ENCODE measurements at regions not wholly inside any gene's neighbourhood (a gene's known extent, or its start where the extent isn't known, plus 50 kb on each side); places are given as distances from the start of the nearest gene placed in this dataset.

GRCh38 chr9:108772301-108772894, 83.4 kb downstream of the ACTL7B start:
- peaks cover 0 to 1% (median 0%) of the 10 kb centered on the region in 3 experiments; a peak in 1 of 7 replicates for H3K36me3 Mint-ChIP-seq (ENCODE audit: insufficient read depth in 1 of 3, low read depth in 3 of 3)

More at GRCh38 chr9:108772301-108772894, 83.4 kb downstream of the ACTL7B start:
- Histone ChIP-seq H3K79me1 (ENCODE audit: insufficient read depth, low read depth, low read length, poor library complexity, severe bottlenecking) (no peaks in the 10 kb centered on the region), H2BK120ac (ENCODE audit: low read depth, low read length, poor library complexity, severe bottlenecking) (no peak overlapping the region), H3K27me3 (ENCODE audit: insufficient read depth, low read length) (no peaks in the 10 kb centered on the region), H3K18ac (ENCODE audit: insufficient read length, low read depth, low read length) (no peak overlapping the region), H4K5ac (ENCODE audit: insufficient read length, low read depth, low read length) (no peak overlapping the region), H3K4me1 (ENCODE audit: insufficient read depth, low read length) (0 out of 2 replicates have a peak, but pooled peaks cover 3% of the 10 kb centered on the region), H3K23ac (ENCODE audit: insufficient read length, low read depth, low read length) (no peak overlapping the region), H4K8ac (replicated peaks; ENCODE audit: insufficient read length, low read depth, low read length) (no peak overlapping the region), H3T11ph (ENCODE audit: low read length) (no peak overlapping the region), H2AFZ (ENCODE audit: low read length) (no peak overlapping the region), H4K20me1 (ENCODE audit: control insufficient read depth, insufficient read depth, insufficient read length) (no peaks in the 10 kb centered on the region), H3K4me2 (ENCODE audit: insufficient read depth, insufficient read length, low read length) (no peak overlapping the region), H3K79me2 (ENCODE audit: insufficient read depth, low read length) (no peaks in the 10 kb centered on the region), H2BK5ac (ENCODE audit: insufficient read length, low read length) (no peak overlapping the region), H3K56ac (ENCODE audit: insufficient read length, low read depth, low read length) (no peak overlapping the region), H3K27ac (ENCODE audit: insufficient read length, low read depth, low read length) (no peak overlapping the region), H2AK5ac (ENCODE audit: insufficient read length, low read length) (no peak overlapping the region), H2BK12ac (ENCODE audit: insufficient read length, low read depth, low read length) (no peak overlapping the region), H3K9ac (ENCODE audit: extremely low read depth, insufficient read length, low read length) (no peak overlapping the region), H3K9me3 (ENCODE audit: control insufficient read depth, low read depth, low read length) (no peaks in the 10 kb centered on the region), H3K23me2 (ENCODE audit: insufficient read length, low read depth, low read length, poor library complexity, severe bottlenecking) (no peaks in the 10 kb centered on the region), H2BK15ac (ENCODE audit: low read depth, low read length) (no peak overlapping the region), H4K91ac (ENCODE audit: insufficient read length, low read depth, low read length) (no peak overlapping the region), H2BK20ac (ENCODE audit: low read depth, low read length, poor library complexity, severe bottlenecking) (no peak overlapping the region), H3K4ac (ENCODE audit: low read depth, low read length) (no peak overlapping the region), H3K14ac (ENCODE audit: insufficient read depth, low read length) (no peak overlapping the region)
- Mint-ChIP-seq H3K9me3 (peaks cover 4 to 5% of the 10 kb centered on the region in 2 experiments; a peak in 4 of 5 replicates), H3K27ac (no peak overlapping the region), H3K27me3 (ENCODE audit: low read depth) (peaks cover 2% of the 10 kb centered on the region; the same call in 1 of the 2 replicates), H3K4me1 (peaks cover 6 to 16% of the 10 kb centered on the region in 2 experiments), H3K4me3 (no peak overlapping the region)
- DNase-seq, result no peak
- no peak for TF ChIP-seq CTCF (conservative IDR thresholded peaks at IDR 0.05)
- WGBS (ENCODE audit: extremely low coverage, insufficient read length, low lambda C conversion rate), result no CpG with 5 or more reads among the region's 6 CpGs
